Loucy (cell line): ENCODE measurements at regions not wholly inside any gene's neighbourhood (a gene's known extent, or its start where the extent isn't known, plus 50 kb on each side); places are given as distances from the start of the nearest gene placed in this dataset.

Experiments
- H2AFZ ChIP-seq: fragments of 200-600 bp; sonication (generic); 2 replicates; pipeline ENCODE4 v1.6.0; 2016; ENCODE audit warnings: antibody characterized with exemption, mild to moderate bottlenecking, low read length, moderate library complexity
- H3F3A ChIP-seq: fragments of 200-600 bp; 2 replicates; pipeline ENCODE4 v1.6.0; 2016; ENCODE audit warnings: antibody characterized with exemption, low read depth, mild to moderate bottlenecking
- H3K27me3 ChIP-seq: fragments of 200-600 bp; sonication (generic); 2 replicates; pipeline ENCODE4 v1.6.1; 2014; ENCODE audit warnings: low read length, mild to moderate bottlenecking; ENCODE audit not compliant: insufficient read depth, poor library complexity, severe bottlenecking
- H3K36me3 ChIP-seq: fragments of 200-600 bp; sonication (generic); 2 replicates; pipeline ENCODE4 v1.6.1; 2016; ENCODE audit warnings: low read length; ENCODE audit not compliant: insufficient read depth
- H3K4me1 ChIP-seq: fragments of 200-600 bp; sonication (generic); 2 replicates; pipeline ENCODE4 v1.5.1; 2014; ENCODE audit warnings: low read length, mild to moderate bottlenecking; ENCODE audit not compliant: insufficient read depth, poor library complexity, severe bottlenecking
- H3K4me2 ChIP-seq: fragments of 200-600 bp; sonication (generic); 2 replicates; pipeline ENCODE4 v1.6.0; 2014; ENCODE audit warnings: antibody characterized with exemption, low read length, low read depth, mild to moderate bottlenecking; ENCODE audit not compliant: poor library complexity, severe bottlenecking
- H3K4me3 ChIP-seq: fragments of 200-600 bp; sonication (generic); 2 replicates; pipeline ENCODE4 v1.5.1; 2014; ENCODE audit warnings: low read length, mild to moderate bottlenecking, mixed read lengths; ENCODE audit not compliant: poor library complexity, severe bottlenecking
- H3K79me2 ChIP-seq: fragments of 200-600 bp; sonication (generic); 2 replicates; pipeline ENCODE4 v1.6.1; 2014; ENCODE audit warnings: low read length; ENCODE audit not compliant: insufficient read depth
- H3K9ac ChIP-seq: fragments of 200-600 bp; sonication (generic); 2 replicates; pipeline ENCODE4 v1.6.0; 2014; ENCODE audit warnings: mild to moderate bottlenecking, low read depth, low read length, moderate library complexity; ENCODE audit not compliant: poor library complexity, severe bottlenecking
- H3K9me2 ChIP-seq: fragments of 200-600 bp; sonication (generic); replicated peaks from 2 replicates; pipeline ENCODE4 v1.6.1; 2016; ENCODE audit warnings: low read depth, low read length, mixed read lengths
- H3K9me3 ChIP-seq: fragments of 200-600 bp; sonication (generic); 2 replicates; pipeline ENCODE4 v1.6.1; 2014; ENCODE audit warnings: mild to moderate bottlenecking, antibody characterized with exemption, low read length, low read depth; ENCODE audit not compliant: insufficient read depth
- H4K20me1 ChIP-seq: fragments of 200-600 bp; sonication (generic); 2 replicates; pipeline ENCODE4 v1.6.0; 2014; ENCODE audit warnings: antibody characterized with exemption, low read length, mild to moderate bottlenecking; ENCODE audit not compliant: insufficient read depth, poor library complexity, severe bottlenecking
- EZH2phosphoT487 ChIP-seq: fragments of 200-600 bp; IDR thresholded peaks from 2 replicates; pipeline ENCODE4 v1.6.1; 2018; ENCODE audit warnings: antibody characterized with exemption, mild to moderate bottlenecking, moderate library complexity, borderline replicate concordance
- TF ChIP-seq, protein P1 (sequence below): fragments of 200-600 bp; sonication (generic); conservative IDR thresholded peaks from 2 replicates; pipeline ENCODE4 v1.5.1; 2014; ENCODE audit warnings: mild to moderate bottlenecking, antibody characterized with exemption, low read length

DNA sequence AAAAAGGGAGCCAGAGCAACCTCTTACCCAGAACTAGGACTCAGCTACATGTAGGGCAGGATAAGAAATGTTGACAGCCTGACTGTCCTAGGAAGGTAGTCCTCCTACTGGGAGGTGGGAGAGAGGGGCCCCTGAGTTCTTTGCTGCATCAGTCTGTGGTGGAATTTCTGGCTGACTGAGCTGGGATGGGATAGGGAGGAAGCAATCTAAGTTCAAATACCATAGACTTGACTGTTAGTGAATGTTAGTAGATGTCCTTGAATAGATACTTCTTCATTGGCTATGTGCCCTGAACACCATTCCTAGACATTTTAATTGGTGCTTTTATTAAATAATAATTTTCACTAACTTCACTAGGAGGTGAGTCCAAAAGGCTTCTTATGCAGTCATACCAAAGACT, 1343.6 kb upstream of the CITED2 start:
- no peak for TF ChIP-seq EZH2phosphoT487
- TF ChIP-seq, protein P1, sequence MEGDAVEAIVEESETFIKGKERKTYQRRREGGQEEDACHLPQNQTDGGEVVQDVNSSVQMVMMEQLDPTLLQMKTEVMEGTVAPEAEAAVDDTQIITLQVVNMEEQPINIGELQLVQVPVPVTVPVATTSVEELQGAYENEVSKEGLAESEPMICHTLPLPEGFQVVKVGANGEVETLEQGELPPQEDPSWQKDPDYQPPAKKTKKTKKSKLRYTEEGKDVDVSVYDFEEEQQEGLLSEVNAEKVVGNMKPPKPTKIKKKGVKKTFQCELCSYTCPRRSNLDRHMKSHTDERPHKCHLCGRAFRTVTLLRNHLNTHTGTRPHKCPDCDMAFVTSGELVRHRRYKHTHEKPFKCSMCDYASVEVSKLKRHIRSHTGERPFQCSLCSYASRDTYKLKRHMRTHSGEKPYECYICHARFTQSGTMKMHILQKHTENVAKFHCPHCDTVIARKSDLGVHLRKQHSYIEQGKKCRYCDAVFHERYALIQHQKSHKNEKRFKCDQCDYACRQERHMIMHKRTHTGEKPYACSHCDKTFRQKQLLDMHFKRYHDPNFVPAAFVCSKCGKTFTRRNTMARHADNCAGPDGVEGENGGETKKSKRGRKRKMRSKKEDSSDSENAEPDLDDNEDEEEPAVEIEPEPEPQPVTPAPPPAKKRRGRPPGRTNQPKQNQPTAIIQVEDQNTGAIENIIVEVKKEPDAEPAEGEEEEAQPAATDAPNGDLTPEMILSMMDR, result no peak
- no peak overlapping the region for H2AFZ ChIP-seq

DNA sequence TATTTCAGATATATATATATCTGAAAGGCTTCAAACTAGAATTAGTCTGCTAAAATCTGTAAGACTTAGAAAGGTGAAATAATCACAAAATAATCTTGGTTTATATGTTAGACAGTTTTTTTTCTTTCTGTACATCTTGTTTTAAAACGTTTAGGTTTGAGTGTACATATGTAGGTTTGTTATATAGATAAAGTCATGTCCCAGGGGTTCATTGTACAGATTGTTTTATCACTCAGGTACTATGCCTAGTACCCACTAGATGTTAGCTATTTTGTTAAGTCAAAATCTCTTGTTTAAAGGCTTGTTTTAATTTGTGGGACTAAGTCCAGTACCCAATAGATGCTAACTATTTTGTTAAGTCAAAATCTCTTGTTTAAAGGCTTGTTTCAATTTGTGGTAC, 1339.0 kb upstream of the CITED2 start:
- no peaks in the 10 kb centered on the region for H3K9me2 ChIP-seq
- H3K27me3 ChIP-seq, result no peaks in the 10 kb centered on the region
- H3K79me2 ChIP-seq, result no peaks in the 10 kb centered on the region
- no peaks in the 10 kb centered on the region for H3K9me3 ChIP-seq
- H3K4me2 ChIP-seq, result no peak overlapping the region
- no peaks in the 10 kb centered on the region for H3K36me3 ChIP-seq
- no peaks in the 10 kb centered on the region for H4K20me1 ChIP-seq
- H3F3A ChIP-seq, result no peaks in the 10 kb centered on the region
- no peaks in the 10 kb centered on the region for H3K4me1 ChIP-seq
- H2AFZ ChIP-seq, result no peak overlapping the region
- TF ChIP-seq, protein P1, result no peak
- no peak for TF ChIP-seq EZH2phosphoT487
- H3K9ac ChIP-seq, result no peak overlapping the region
- H3K4me3 ChIP-seq, result no peak overlapping the region

More for the DNA sequence above, 1343.6 kb upstream of the CITED2 start:
- no peak overlapping the region for H3K4me2 ChIP-seq
- no peak overlapping the region for H3K9ac ChIP-seq
- no peaks in the 10 kb centered on the region for H3K36me3 ChIP-seq
- no peak overlapping the region for H3K4me3 ChIP-seq
- H3K27me3 ChIP-seq, result no peaks in the 10 kb centered on the region
- no peaks in the 10 kb centered on the region for H3K9me3 ChIP-seq
- no peaks in the 10 kb centered on the region for H4K20me1 ChIP-seq
- H3F3A ChIP-seq, result no peaks in the 10 kb centered on the region
- H3K9me2 ChIP-seq, result no peaks in the 10 kb centered on the region
- no peaks in the 10 kb centered on the region for H3K79me2 ChIP-seq
- H3K4me1 ChIP-seq, result no peaks in the 10 kb centered on the region

DNA sequence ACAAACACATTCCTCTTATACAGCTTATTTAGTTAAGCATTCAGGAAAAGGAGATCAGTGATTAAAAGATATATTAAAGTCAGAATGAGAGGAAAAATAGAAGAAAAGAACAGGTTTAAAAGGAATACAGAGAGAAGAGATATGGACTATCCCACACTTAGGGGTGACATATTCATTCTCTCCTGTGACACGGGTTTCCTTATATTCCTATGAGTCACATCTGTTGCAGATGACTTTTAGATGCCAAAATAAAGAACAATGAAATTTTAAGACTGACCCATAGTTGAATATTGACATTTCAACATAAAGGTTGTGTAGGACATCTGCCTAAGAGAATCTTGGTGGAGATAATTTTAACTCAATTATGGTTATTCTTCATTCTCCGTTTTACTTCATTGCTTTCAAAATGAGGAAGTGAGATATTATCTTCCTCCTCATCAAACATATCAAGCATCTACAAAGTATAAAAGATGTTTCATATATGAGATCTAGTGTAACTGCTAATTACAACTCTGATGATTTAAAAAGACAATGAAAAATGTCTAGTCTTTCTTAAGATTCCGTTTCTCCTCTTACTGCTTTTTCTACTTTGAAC, 1336.7 kb upstream of the CITED2 start:
- no peak overlapping the region for H3K4me2 ChIP-seq
- no peaks in the 10 kb centered on the region for H3K36me3 ChIP-seq
- no peaks in the 10 kb centered on the region for H4K20me1 ChIP-seq
- H3K4me1 ChIP-seq, result no peaks in the 10 kb centered on the region
- no peaks in the 10 kb centered on the region for H3K79me2 ChIP-seq
- no peaks in the 10 kb centered on the region for H3K27me3 ChIP-seq
- H3F3A ChIP-seq, result no peaks in the 10 kb centered on the region
- no peaks in the 10 kb centered on the region for H3K9me3 ChIP-seq
- TF ChIP-seq EZH2phosphoT487, result no peak
- TF ChIP-seq, protein P1, result no peak
- H2AFZ ChIP-seq, result no peak overlapping the region
- H3K9ac ChIP-seq, result no peak overlapping the region
- no peaks in the 10 kb centered on the region for H3K9me2 ChIP-seq
- H3K4me3 ChIP-seq, result no peak overlapping the region
